Endodermal cell (in vitro differentiated cells): ENCODE measurements at regions not wholly inside any gene's neighbourhood (a gene's known extent, or its start where the extent isn't known, plus 50 kb on each side); places are given as distances from the start of the nearest gene placed in this dataset.

Experiments
- DNase-seq: peaks from one replicate; pipeline ENCODE4 v3.0.0-alpha.2; 2017
- H3K27ac ChIP-seq: 2 replicates; pipeline ENCODE4 v1.5.1; 2013; ENCODE audit warnings: mild to moderate bottlenecking, low read depth, low read length, moderate library complexity
- H3K27me3 ChIP-seq: 2 replicates; pipeline ENCODE4 v1.6.1; 2013; ENCODE audit warnings: mild to moderate bottlenecking, low read length, moderate library complexity; ENCODE audit not compliant: insufficient read depth, control insufficient read depth, poor library complexity, severe bottlenecking
- H3K36me3 ChIP-seq: 2 replicates; pipeline ENCODE4 v1.7.0; 2013; ENCODE audit warnings: mild to moderate bottlenecking, low read length, moderate library complexity; ENCODE audit not compliant: control insufficient read depth, insufficient read depth
- H3K4me1 ChIP-seq: one replicate; pipeline ENCODE4 v1.7.0; 2013; ENCODE audit warnings: low read length; ENCODE audit not compliant: control insufficient read depth, insufficient read depth
- H3K4me3 ChIP-seq: 2 replicates; pipeline ENCODE4 v1.5.1; 2013; ENCODE audit warnings: mild to moderate bottlenecking, low read length, moderate library complexity
- H3K9ac ChIP-seq: 2 replicates; pipeline ENCODE4 v1.6.1; 2013; ENCODE audit warnings: mild to moderate bottlenecking, low read length, moderate library complexity; ENCODE audit not compliant: poor library complexity, severe bottlenecking; ENCODE audit errors: extremely low read depth
- H3K9me3 ChIP-seq: 2 replicates; pipeline ENCODE4 v1.6.1; 2013; ENCODE audit warnings: mild to moderate bottlenecking, low read length, moderate library complexity; ENCODE audit not compliant: control insufficient read depth
- H3K27ac Mint-ChIP-seq: 2 replicates; pipeline ENCODE4 v1.8.0; 2020; ENCODE audit warnings: mixed read lengths
- H3K27me3 Mint-ChIP-seq: 2 replicates; pipeline ENCODE4 v1.8.0; 2021; ENCODE audit warnings: mild to moderate bottlenecking, mixed read lengths; ENCODE audit not compliant: insufficient read depth
- H3K36me3 Mint-ChIP-seq: 2 replicates; pipeline ENCODE4 v1.8.0; 2020; ENCODE audit warnings: low read depth, mixed read lengths
- H3K4me1 Mint-ChIP-seq: 2 replicates; pipeline ENCODE4 v1.8.0; 2020; ENCODE audit warnings: mixed read lengths
- H3K4me3 Mint-ChIP-seq: 2 replicates; pipeline ENCODE4 v1.8.0; 2020; ENCODE audit warnings: mild to moderate bottlenecking, moderate library complexity, mixed read lengths
- H3K9me3 Mint-ChIP-seq: 2 replicates; pipeline ENCODE4 v1.8.0; 2020; ENCODE audit warnings: mild to moderate bottlenecking, mixed read lengths
- WGBS, 2 experiments: methylation state at CpG; one replicate each; pipeline versions ENCODE4 v1.1.5 to v1.1.7; 2013; ENCODE audit warnings: missing lambda C conversion rate in 2 of 2, mixed read lengths in 1 of 2; ENCODE audit not compliant: insufficient coverage in 1 of 2, insufficient read length in 1 of 2; 5-methylcytosine and 5-hydroxymethylcytosine counted together
- TF ChIP-seq, protein P1 (sequence below): fragments of 200-600 bp; sonication (generic); conservative IDR thresholded peaks from 2 replicates; pipeline ENCODE4 v1.5.0; 2021; ENCODE audit warnings: antibody characterized with exemption, mild to moderate bottlenecking

DNA sequence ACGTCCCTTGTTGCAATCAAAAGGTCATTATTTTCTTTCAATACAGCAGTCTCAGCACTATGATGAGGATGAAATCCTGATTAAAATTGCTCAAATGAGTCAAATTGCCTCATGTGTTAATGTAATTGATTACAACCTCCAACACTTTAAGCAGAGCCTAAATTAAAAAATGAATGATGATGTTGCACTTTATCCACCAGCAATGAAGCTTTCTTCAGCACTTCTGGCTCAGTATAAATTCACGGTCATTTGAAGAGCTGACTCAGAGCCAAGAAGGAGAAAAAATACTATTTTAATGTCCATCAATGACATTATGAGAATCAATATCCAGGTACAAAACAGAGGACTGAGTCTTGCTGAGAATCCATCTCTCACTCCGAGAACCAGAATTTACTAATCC is 792.6 kb upstream of the ATXN8OS start:
- no peaks in the 10 kb centered on the region for H3K9me3 Mint-ChIP-seq
- no peaks in the 10 kb centered on the region for H3K9me3 ChIP-seq
- 87 to 90% methylated on average over 3 of the region's 3 CpGs for WGBS, 2 experiments

DNA sequence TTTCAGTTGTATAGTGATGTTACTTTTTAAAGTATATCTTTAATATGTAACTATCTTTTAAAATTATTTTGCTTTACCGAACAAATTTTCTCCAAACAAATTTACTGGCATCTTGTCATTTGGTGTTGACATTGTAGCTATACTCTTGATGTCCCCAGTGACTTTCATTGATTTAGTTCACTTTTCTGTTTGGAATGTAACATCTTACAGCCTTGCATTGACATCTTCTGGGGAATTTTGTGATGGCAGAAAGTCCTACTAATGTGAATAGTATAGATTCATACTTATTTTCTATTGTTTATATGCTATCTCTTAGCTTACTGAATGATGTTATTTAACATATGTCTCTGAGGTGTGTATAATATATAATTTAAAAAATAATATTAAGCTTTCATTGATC is 800.9 kb upstream of the ATXN8OS start:
- WGBS, 2 experiments = no CpG with 5 or more reads among the region's 1 CpG
- H3K36me3 Mint-ChIP-seq = no peaks in the 10 kb centered on the region
- TF ChIP-seq, protein P1, sequence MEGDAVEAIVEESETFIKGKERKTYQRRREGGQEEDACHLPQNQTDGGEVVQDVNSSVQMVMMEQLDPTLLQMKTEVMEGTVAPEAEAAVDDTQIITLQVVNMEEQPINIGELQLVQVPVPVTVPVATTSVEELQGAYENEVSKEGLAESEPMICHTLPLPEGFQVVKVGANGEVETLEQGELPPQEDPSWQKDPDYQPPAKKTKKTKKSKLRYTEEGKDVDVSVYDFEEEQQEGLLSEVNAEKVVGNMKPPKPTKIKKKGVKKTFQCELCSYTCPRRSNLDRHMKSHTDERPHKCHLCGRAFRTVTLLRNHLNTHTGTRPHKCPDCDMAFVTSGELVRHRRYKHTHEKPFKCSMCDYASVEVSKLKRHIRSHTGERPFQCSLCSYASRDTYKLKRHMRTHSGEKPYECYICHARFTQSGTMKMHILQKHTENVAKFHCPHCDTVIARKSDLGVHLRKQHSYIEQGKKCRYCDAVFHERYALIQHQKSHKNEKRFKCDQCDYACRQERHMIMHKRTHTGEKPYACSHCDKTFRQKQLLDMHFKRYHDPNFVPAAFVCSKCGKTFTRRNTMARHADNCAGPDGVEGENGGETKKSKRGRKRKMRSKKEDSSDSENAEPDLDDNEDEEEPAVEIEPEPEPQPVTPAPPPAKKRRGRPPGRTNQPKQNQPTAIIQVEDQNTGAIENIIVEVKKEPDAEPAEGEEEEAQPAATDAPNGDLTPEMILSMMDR = peak; percentile 41
- no peak overlapping the region for H3K27ac Mint-ChIP-seq
- Histone ChIP-seq H3K4me3 (no peak overlapping the region), H3K36me3 (no peaks in the 10 kb centered on the region), H3K27ac (no peak overlapping the region), H3K9ac (no peak overlapping the region), H3K4me1 (no peaks in the 10 kb centered on the region), H3K27me3 (no peaks in the 10 kb centered on the region), H3K9me3 (no peaks in the 10 kb centered on the region)
- DNase-seq = no peak
- H3K9me3 Mint-ChIP-seq = no peaks in the 10 kb centered on the region
- H3K27me3 Mint-ChIP-seq = no peaks in the 10 kb centered on the region
- H3K4me1 Mint-ChIP-seq = no peaks in the 10 kb centered on the region
- H3K4me3 Mint-ChIP-seq = no peak overlapping the region

More for the DNA sequence above, 792.6 kb upstream of the ATXN8OS start:
- no peak overlapping the region for H3K4me3 Mint-ChIP-seq
- no peak for DNase-seq
- no peaks in the 10 kb centered on the region for H3K27me3 Mint-ChIP-seq
- no peaks in the 10 kb centered on the region for H3K36me3 Mint-ChIP-seq
- H3K27ac Mint-ChIP-seq = no peak overlapping the region
- Histone ChIP-seq H3K4me1 (no peaks in the 10 kb centered on the region), H3K4me3 (no peak overlapping the region), H3K36me3 (no peaks in the 10 kb centered on the region), H3K27ac (no peak overlapping the region), H3K27me3 (no peaks in the 10 kb centered on the region), H3K9ac (no peak overlapping the region)
- TF ChIP-seq, protein P1 = no peak
- H3K4me1 Mint-ChIP-seq = no peaks in the 10 kb centered on the region

DNA sequence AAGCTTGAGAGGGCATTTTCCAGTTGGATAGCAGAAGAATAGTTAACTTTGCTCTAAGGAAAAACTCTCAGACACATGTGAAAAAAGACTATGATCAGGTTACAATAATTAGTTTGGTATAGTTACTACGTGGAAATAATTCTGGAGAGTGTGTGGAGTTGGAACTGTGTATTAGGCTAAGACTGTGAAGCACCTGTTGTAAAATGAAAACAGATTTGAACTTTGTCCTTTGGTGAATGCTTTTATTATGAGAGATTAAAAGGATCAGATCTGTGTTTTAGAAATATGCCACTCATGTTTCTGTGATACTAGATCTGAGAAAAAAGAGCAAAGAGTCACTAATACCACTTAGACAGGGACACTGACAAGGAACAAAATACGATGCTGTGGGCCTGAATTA is 807.5 kb upstream of the ATXN8OS start:
- WGBS, 2 experiments = 0 to 42% methylated on average over 1 to 2 of the region's 2 CpGs
- no peak overlapping the region for H3K27ac ChIP-seq
- TF ChIP-seq, protein P1 = no peak
- no peaks in the 10 kb centered on the region for H3K4me1 ChIP-seq
- Mint-ChIP-seq H3K27ac (no peak overlapping the region), H3K36me3 (no peaks in the 10 kb centered on the region), H3K9me3 (no peaks in the 10 kb centered on the region), H3K27me3 (no peaks in the 10 kb centered on the region), H3K4me3 (no peak overlapping the region), H3K4me1 (peaks cover 6% of the 10 kb centered on the region)
- DNase-seq = no peak
- H3K9me3 ChIP-seq = no peaks in the 10 kb centered on the region
- H3K36me3 ChIP-seq = no peaks in the 10 kb centered on the region
- H3K27me3 ChIP-seq = no peaks in the 10 kb centered on the region
- H3K9ac ChIP-seq = no peak overlapping the region
- no peak overlapping the region for H3K4me3 ChIP-seq
